HEK293T (cell line): ENCODE measurements at regions not wholly inside any gene's neighbourhood (a gene's known extent, or its start where the extent isn't known, plus 50 kb on each side); places are given as distances from the start of the nearest gene placed in this dataset.

Experiments used
- CTCF ChIA-PET: fragments of 350-600 bp; formaldehyde crosslinking; extraction: SDS; loops from one replicate; lab custom pipeline; 2021; ENCODE audit warnings: antibody characterized with exemption, inconsistent platforms; lab: Yijun Ruan, JAX
- POLR2A ChIA-PET: fragments of 350-600 bp; formaldehyde crosslinking; extraction: SDS; loops from one replicate; lab custom pipeline; 2020; ENCODE audit warnings: antibody characterized with exemption, inconsistent platforms; lab: Yijun Ruan, JAX
- DNase-seq: peaks from one replicate; pipeline ENCODE4 v3.0.0; 2012; ENCODE audit warnings: mixed read lengths; ENCODE audit errors: extremely low spot score
- ARNT ChIP-seq: fragments of 450-650 bp; IDR thresholded peaks from 2 replicates; pipeline ENCODE4 v1.6.1; 2017; ENCODE audit warnings: mild to moderate bottlenecking
- BHLHE40 ChIP-seq: fragments of 450-650 bp; IDR thresholded peaks from 2 replicates; pipeline ENCODE4 v1.6.1; 2016; ENCODE audit warnings: mild to moderate bottlenecking, moderate library complexity, borderline replicate concordance
- CTBP1 ChIP-seq: fragments of 450-650 bp; IDR thresholded peaks from 2 replicates; pipeline ENCODE4 v1.6.1; 2016; ENCODE audit warnings: borderline replicate concordance
- ELF4 ChIP-seq: fragments of 450-650 bp; IDR thresholded peaks from 2 replicates; pipeline ENCODE4 v1.6.1; 2017; ENCODE audit warnings: antibody characterized with exemption
- FOXA1 ChIP-seq: fragments of 450-650 bp; IDR thresholded peaks from 2 replicates; pipeline ENCODE4 v1.6.1; 2016; ENCODE audit warnings: mild to moderate bottlenecking
- FOXK2 ChIP-seq: fragments of 450-650 bp; IDR thresholded peaks from 2 replicates; pipeline ENCODE4 v1.6.1; 2016; ENCODE audit warnings: mild to moderate bottlenecking
- FOXM1 ChIP-seq: fragments of 450-650 bp; IDR thresholded peaks from 2 replicates; pipeline ENCODE4 v1.6.1; 2017; ENCODE audit warnings: mild to moderate bottlenecking, borderline replicate concordance
- HDGF ChIP-seq: fragments of 450-650 bp; IDR thresholded peaks from 2 replicates; pipeline ENCODE4 v1.6.1; 2017; ENCODE audit warnings: antibody characterized with exemption, borderline replicate concordance
- L3MBTL2 ChIP-seq: fragments of 450-650 bp; conservative IDR thresholded peaks from 2 replicates; pipeline ENCODE4 v1.6.1; 2016; ENCODE audit warnings: mild to moderate bottlenecking
- LEF1 ChIP-seq: fragments of 450-650 bp; IDR thresholded peaks from 2 replicates; pipeline ENCODE4 v1.6.1; 2017; ENCODE audit warnings: mild to moderate bottlenecking, borderline replicate concordance
- NFRKB ChIP-seq: fragments of 450-650 bp; IDR thresholded peaks from 2 replicates; pipeline ENCODE4 v1.6.1; 2016; ENCODE audit warnings: mild to moderate bottlenecking, moderate library complexity
- SP1 ChIP-seq: fragments of 450-650 bp; IDR thresholded peaks from 2 replicates; pipeline ENCODE4 v1.6.1; 2017
- SUZ12 ChIP-seq: fragments of 450-650 bp; IDR thresholded peaks from 2 replicates; pipeline ENCODE4 v1.6.1; 2016; ENCODE audit warnings: mild to moderate bottlenecking
- TARDBP ChIP-seq: fragments of 450-650 bp; IDR thresholded peaks from 2 replicates; pipeline ENCODE4 v1.6.1; 2016
- ZNF384 ChIP-seq: fragments of 450-650 bp; IDR thresholded peaks from 2 replicates; pipeline ENCODE4 v1.6.1; 2016
- TF ChIP-seq, protein P1 (sequence below): fragments of 450-650 bp; IDR thresholded peaks from 2 replicates; pipeline ENCODE4 v1.6.1; 2016

DNA sequence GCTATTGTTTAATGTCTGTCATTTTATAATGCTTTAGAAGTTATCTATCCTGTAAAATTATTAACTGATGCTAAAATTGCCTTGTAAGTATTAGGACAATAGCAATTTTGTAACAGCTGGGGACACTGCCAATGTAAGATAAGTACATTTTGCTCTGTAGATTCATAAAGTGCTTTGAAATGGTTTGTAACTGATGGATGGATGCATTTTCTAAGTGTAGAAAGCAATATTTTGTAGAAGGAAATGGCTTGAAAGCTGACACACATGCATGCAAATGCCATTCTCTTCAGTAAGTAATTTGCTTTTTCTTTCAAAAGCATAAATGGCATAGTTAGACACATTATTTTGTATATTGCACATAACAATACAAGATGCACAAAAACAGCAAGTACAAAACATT is 129.8 kb downstream of the FOXG1 start:
- CTCF ChIA-PET, result no interaction called here
- POLR2A ChIA-PET, result no interaction called here

DNA sequence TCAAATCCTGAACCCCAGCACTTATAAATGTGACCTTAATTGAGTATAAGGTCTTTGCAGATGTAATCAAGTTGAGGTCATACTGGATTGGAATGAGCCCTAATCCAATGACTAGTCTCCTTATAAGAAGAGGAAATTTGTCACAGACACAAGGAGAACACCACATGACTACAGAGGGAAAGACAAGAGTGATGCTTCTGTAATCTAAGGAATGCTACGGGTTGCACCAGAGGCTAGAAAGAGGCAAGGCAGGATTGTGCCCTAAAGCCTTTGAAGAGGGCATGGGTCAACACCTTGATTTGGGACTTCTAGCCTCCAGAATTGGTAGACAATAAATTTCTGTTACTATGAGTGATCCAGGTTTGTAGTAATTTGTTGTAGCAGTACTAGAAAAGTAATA is 135.0 kb downstream of the FOXG1 start:
- POLR2A ChIA-PET, result no interaction called here

More for the DNA sequence above, 129.8 kb downstream of the FOXG1 start:
- no peak for TF ChIP-seq FOXM1
- TF ChIP-seq ARNT, result no peak
- no peak for TF ChIP-seq CTBP1
- no peak for TF ChIP-seq SUZ12
- TF ChIP-seq ELF4, result no peak
- no peak for TF ChIP-seq NFRKB
- TF ChIP-seq FOXK2, result no peak
- no peak for DNase-seq

DNA sequence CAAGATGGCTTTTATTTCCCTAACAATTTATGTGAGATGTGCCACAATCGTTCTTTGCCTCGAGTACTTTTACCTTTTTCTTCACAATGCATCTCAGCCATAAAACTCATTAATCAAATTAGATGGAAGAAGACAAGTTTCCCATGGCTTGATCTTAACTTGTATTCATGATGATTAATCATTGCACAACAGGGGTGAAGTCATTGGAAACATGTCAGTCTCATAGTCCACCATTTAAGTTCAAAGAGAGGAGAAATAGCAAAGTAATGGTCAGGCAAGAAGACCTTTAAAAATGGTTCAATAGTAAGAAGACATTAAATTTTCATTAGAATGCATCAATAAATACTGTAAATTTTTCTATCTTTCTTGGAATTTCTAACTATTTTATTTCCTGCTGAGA is 136.3 kb downstream of the FOXG1 start:
- ChIA-PET POLR2A (no interaction called here), CTCF (no interaction called here)
- TF ChIP-seq FOXK2, result no peak
- TF ChIP-seq, protein P1, sequence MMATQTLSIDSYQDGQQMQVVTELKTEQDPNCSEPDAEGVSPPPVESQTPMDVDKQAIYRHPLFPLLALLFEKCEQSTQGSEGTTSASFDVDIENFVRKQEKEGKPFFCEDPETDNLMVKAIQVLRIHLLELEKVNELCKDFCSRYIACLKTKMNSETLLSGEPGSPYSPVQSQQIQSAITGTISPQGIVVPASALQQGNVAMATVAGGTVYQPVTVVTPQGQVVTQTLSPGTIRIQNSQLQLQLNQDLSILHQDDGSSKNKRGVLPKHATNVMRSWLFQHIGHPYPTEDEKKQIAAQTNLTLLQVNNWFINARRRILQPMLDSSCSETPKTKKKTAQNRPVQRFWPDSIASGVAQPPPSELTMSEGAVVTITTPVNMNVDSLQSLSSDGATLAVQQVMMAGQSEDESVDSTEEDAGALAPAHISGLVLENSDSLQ, result no peak
- no peak for TF ChIP-seq FOXM1

More for the DNA sequence above, 135.0 kb downstream of the FOXG1 start:
- CTCF ChIA-PET, result no interaction called here
- DNase-seq, result no peak
- no peak for TF ChIP-seq SUZ12
- TF ChIP-seq ARNT, result no peak
- TF ChIP-seq TARDBP, result no peak
- TF ChIP-seq HDGF, result no peak
- TF ChIP-seq ZNF384, result no peak
- no peak for TF ChIP-seq NFRKB

DNA sequence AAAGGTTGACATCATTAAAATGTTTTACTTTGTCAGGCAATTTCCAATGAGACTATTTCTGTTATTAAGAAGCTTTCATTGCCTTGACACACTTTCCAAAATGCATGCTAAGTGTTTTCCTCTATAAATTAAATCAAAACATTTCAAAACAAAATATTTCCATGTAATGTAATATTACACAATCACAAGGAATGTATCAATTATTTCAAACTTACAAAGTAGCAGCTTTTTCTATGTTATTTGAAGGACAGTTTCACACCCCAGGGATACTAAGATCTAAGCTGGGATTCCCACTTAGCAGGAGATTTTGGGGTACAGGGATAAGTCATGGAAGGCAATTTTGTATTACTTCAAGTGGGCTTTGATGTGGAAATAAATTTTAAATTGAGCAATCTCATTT is 144.9 kb downstream of the FOXG1 start:
- DNase-seq, result no peak
- ChIA-PET CTCF (no interaction called here), POLR2A (no interaction called here)
- no peak for TF ChIP-seq SP1
- no peak for TF ChIP-seq FOXK2
- TF ChIP-seq L3MBTL2, result no peak
- no peak for TF ChIP-seq CTBP1

More for the DNA sequence above, 136.3 kb downstream of the FOXG1 start:
- DNase-seq, result no peak

DNA sequence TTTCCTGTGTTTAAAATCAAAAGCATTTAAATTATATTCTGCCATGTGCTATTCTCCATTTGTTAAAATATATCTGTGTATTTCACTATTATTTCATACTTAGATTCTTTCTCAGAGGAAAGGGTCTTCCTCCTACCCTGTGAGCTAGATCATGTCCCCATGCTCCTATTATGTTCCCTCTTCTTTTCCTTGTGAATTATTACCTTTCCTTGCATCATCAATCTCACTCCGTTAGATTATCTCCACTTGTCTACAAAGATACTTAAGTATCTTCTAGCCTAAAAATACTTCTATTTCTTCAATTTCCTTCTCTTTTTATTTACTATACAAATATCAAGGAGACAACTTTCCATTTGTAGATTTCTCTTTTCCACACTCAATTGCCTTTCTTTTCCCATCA is 146.5 kb downstream of the FOXG1 start:
- TF ChIP-seq ELF4 (no peak), TARDBP (no peak), SP1 (no peak), CTBP1 (no peak), BHLHE40 (no peak), LEF1 (no peak), NFRKB (no peak), HDGF (no peak), ARNT (no peak), FOXK2 (no peak), L3MBTL2 (no peak), ZNF384 (no peak), FOXM1 (no peak), SUZ12 (no peak)
- TF ChIP-seq, protein P1, result no peak
- POLR2A ChIA-PET, result no interaction called here

DNA sequence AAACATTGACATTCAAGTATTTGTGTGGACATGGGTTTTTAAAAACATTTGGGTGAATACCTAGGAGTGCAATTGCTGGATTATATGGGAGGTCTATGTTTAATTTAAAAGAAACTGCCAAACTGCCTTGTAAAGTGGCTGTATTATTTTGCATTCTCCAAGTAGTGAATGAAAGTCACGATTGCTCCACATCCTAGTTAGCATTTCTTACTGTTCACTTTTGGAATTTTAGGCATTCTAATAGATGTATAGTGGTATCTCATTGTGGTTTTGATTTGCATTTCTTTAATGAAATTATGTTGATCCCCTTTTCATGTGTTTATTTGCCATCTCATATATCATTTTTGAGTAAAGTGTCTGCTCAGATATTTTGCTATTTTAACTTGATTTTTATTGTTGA is 159.5 kb downstream of the FOXG1 start:
- CTCF ChIA-PET, result no interaction called here
- DNase-seq, result no peak
- POLR2A ChIA-PET, result no interaction called here
- TF ChIP-seq CTBP1 (no peak), ZNF384 (no peak), LEF1 (no peak), ELF4 (no peak), SUZ12 (no peak), FOXA1 (no peak), NFRKB (no peak), FOXM1 (no peak), HDGF (no peak), ARNT (no peak), SP1 (no peak)
- TF ChIP-seq, protein P1, result no peak

More for the DNA sequence above, 146.5 kb downstream of the FOXG1 start:
- DNase-seq, result no peak
- CTCF ChIA-PET, result no interaction called here

DNA sequence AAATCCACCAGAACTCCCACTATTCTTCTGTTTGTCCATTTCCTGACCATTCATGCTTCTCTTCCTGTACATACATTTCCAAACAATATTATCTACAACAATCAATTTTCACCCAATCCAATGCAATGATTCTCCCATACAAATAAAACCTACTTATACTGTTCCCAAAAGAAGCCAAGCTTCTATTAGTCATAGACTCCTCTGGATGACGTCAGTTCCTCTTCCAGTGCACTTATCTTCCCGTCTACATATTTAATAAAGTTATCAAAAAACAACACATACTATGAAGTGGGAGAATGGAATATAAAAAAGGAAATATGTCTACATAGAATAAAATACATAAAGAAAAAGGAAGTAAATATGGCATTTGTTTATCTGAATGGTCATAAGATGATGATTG is 165.4 kb downstream of the FOXG1 start:
- DNase-seq, result no peak
- ChIA-PET CTCF (no interaction called here), POLR2A (no interaction called here)
- TF ChIP-seq SUZ12 (no peak), CTBP1 (no peak), L3MBTL2 (no peak), SP1 (no peak), HDGF (no peak), ARNT (no peak), FOXK2 (no peak), NFRKB (no peak), FOXM1 (no peak), LEF1 (no peak), TARDBP (no peak), FOXA1 (no peak), BHLHE40 (no peak), ELF4 (no peak), ZNF384 (no peak)
- TF ChIP-seq, protein P1, result no peak
